ENCODE measurements at regions not wholly inside any gene's neighbourhood (a gene's known extent, or its start where the extent isn't known, plus 50 kb on each side); places are given as distances from the start of the nearest gene placed in this dataset.

GRCh38 chr7:25864511-25864910 lies 287.5 kb upstream of the NFE2L3 start:
- Histone ChIP-seq H3K27ac (no peak overlapping the region), H3K27me3 (peaks cover 92% of the 10 kb centered on the region), H3K36me3 (no peaks in the 10 kb centered on the region), H3K4me3 (replicated peaks in 1 of 3) (no peak overlapping the region), H3K9me3 (no peaks in the 10 kb centered on the region), H3K4me1 (no peaks in the 10 kb centered on the region)
- TF ChIP-seq POLR2A (IDR thresholded peaks at IDR 0.05) (no peak), CTCF (IDR thresholded peaks at IDR 0.05) (no peak)
- intact Hi-C loops (cut with DNase I): no loop called here
- WGBS, 2 donors: 33 to 50% methylated on average over 1 of the region's 1 CpG
- DNase-seq: no peak

DNA sequence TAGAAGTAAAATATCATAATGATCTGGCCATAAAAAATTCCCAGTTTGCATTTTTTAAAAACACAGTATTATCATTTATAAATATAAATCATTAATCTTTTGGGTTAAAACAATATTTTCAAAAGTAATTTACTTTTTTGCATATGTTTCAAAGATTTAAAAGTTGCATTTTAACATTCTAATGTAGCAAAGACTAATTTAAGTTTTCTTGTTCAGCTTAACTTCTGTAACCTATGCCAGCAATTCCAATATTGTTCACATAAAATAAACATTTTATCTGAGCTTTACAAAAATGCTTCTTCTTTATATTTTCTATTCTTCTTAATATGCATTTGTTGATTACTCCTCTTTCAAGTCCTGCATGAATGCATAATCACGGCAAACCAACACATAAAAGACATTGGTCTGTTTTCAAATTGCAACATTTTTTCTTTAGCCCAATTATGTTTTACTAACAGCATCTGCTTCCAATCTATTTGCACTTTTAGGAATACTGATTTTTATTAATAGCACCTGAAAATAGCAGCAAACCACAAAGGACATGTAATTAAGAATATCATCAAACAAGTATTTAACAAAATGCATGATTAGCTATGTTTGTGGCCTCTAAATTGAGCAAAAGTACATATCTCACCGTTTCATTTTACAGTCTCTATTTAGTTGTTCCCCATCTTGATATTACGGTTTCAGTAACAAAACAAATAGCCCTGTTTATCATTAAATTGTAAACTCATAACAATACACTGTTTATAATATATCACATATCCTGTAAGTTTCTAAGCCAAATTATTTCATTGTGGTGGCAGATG lies 286.9 kb upstream of the NFE2L3 start:
- TF ChIP-seq POLR2A (IDR thresholded peaks at IDR 0.05) (no peak), CTCF (IDR thresholded peaks at IDR 0.05) (no peak)
- intact Hi-C loops (cut with DNase I): no loop called here
- peaks cover 92% of the 10 kb centered on the region for H3K27me3 ChIP-seq

DNA sequence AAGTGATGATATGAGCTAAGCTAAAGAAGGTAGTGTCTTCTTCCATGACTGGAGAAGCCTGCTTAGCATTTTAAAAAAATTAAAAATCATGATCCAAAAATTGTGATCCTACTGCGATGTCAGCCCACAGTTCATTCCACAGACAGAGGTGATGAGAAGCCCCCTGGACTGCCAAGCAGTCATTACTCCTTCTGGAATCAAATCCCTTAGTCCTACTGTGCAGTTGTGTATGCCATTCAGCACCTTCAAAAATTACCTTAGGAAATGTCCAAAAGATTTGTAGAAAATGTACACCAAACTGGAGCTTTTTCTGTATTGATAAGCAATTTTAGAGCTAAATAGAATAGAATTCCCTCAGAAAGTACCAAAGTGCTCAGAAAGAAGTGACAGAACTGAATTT lies 283.5 kb upstream of the NFE2L3 start:
- no peak for DNase-seq
- Histone ChIP-seq H3K36me3 (no peaks in the 10 kb centered on the region), H3K27ac (no peak overlapping the region), H3K9me3 (no peaks in the 10 kb centered on the region), H3K4me3 (replicated peaks in 1 of 3) (no peak overlapping the region), H3K4me1 (no peaks in the 10 kb centered on the region), H3K27me3 (peaks cover 61% of the 10 kb centered on the region)
- intact Hi-C loops (cut with DNase I): no loop called here
- TF ChIP-seq POLR2A (IDR thresholded peaks at IDR 0.05): no peak
- no peak for TF ChIP-seq CTCF (IDR thresholded peaks at IDR 0.05)
- 92 to 97% methylated on average over 1 of the region's 1 CpG for WGBS, 2 donors

More for the DNA sequence above, 286.9 kb upstream of the NFE2L3 start:
- Histone ChIP-seq H3K4me3 (replicated peaks in 1 of 3) (no peak overlapping the region), H3K27ac (no peak overlapping the region), H3K36me3 (no peaks in the 10 kb centered on the region), H3K4me1 (no peaks in the 10 kb centered on the region), H3K9me3 (no peaks in the 10 kb centered on the region)
- no peak for DNase-seq
- WGBS, 2 donors: 22 to 39% methylated on average over 3 of the region's 3 CpGs

DNA sequence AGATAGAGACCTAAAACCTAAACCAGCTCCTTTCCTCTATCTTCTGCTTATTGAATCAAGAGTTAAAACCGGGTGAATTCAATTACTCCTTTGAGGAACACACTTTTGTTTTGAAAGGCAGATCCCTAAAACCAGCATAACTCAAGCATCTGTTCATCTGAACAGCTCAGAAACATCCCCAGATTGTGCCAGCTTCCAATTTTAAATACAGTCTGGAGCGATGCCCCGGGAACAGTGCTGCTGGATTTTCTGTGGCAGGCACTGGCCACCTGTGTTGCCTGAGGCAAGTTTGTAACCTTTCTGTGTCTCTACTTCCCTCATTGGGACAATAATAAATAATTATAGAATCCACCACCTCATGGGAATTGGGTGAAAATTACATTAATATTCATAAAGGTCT lies 281.4 kb upstream of the NFE2L3 start:
- Histone ChIP-seq H3K4me1 (no peaks in the 10 kb centered on the region), H3K27me3 (peaks cover 43% of the 10 kb centered on the region), H3K9me3 (no peaks in the 10 kb centered on the region), H3K36me3 (no peaks in the 10 kb centered on the region), H3K4me3 (replicated peaks in 1 of 3) (no peak overlapping the region), H3K27ac (no peak overlapping the region)
- WGBS, 2 donors: 85 to 88% methylated on average over 3 of the region's 3 CpGs
- no peak for DNase-seq
- intact Hi-C loops (cut with DNase I): no loop called here
- TF ChIP-seq CTCF (IDR thresholded peaks at IDR 0.05): no peak

GRCh38 chr7:25876092-25876491 lies 275.9 kb upstream of the NFE2L3 start:
- Histone ChIP-seq H3K36me3 (no peaks in the 10 kb centered on the region), H3K27ac (no peak overlapping the region), H3K27me3 (no peaks in the 10 kb centered on the region), H3K4me1 (no peaks in the 10 kb centered on the region), H3K4me3 (replicated peaks in 1 of 3) (no peak overlapping the region), H3K9me3 (no peaks in the 10 kb centered on the region)
- intact Hi-C loops (cut with DNase I): no loop called here
- DNase-seq: no peak
- 96% methylated on average over 3 of the region's 3 CpGs for WGBS, 2 donors
- TF ChIP-seq CTCF (IDR thresholded peaks at IDR 0.05): no peak
- no peak for TF ChIP-seq POLR2A (IDR thresholded peaks at IDR 0.05)
